Common myeloid progenitor, CD34-positive (primary cell): ENCODE measurements at regions not wholly inside any gene's neighbourhood (a gene's known extent, or its start where the extent isn't known, plus 50 kb on each side); places are given as distances from the start of the nearest gene placed in this dataset.
A peak's percentile ranks its signal among the peaks of the same experiment; 100 is the strongest.
"Not testable (repeated sequence)": the region's sequence is repeated elsewhere in the genome, so short reads cannot be mapped to it uniquely, and the experiment has no call there.

ENCODE experiments used
- CTCF ChIA-PET: fragments of 350-600 bp; sonication (Branson Sonifier 250); formaldehyde crosslinking; loops from one replicate; lab custom pipeline; 2021; ENCODE audit warnings: antibody characterized with exemption; lab: Charles Lee
- POLR2A ChIA-PET: fragments of 350-600 bp; sonication (Branson Sonifier 250); formaldehyde crosslinking; loops from one replicate; lab custom pipeline; 2021; ENCODE audit warnings: antibody characterized with exemption; lab: Charles Lee
- DNase-seq, 3 donors: peaks; one replicate each; pipeline versions ENCODE4 v3.0.0 to v3.0.0-alpha.2; 2013
- H3K27ac ChIP-seq, 2 experiments: 1 replicate in 1 of 2; 2 replicates in 1 of 2; pipeline ENCODE4 v1.7.0; 2013; ENCODE audit warnings: inconsistent platforms in 2 of 2, low read length in 2 of 2, mild to moderate bottlenecking in 2 of 2, low read depth in 1 of 2, moderate library complexity in 1 of 2; ENCODE audit not compliant: severe bottlenecking in 2 of 2, insufficient read depth in 1 of 2, poor library complexity in 1 of 2
- H3K27me3 ChIP-seq, 5 experiments: replicated peaks in 2 of 5; 1 replicate in 3 of 5; 2 replicates in 2 of 5; pipeline versions ENCODE4 v1.6.1 to v1.7.0; 2013; ENCODE audit warnings: low read length in 4 of 5, mild to moderate bottlenecking in 2 of 5, moderate library complexity in 2 of 5, inconsistent platforms in 1 of 5; ENCODE audit not compliant: insufficient read depth in 5 of 5, control insufficient read depth in 4 of 5
- H3K36me3 ChIP-seq, 4 experiments: 1 replicate in 2 of 4; 2 replicates in 2 of 4; pipeline versions ENCODE4 v1.6.1 to v1.7.0; 2013; ENCODE audit warnings: low read length in 3 of 4, control low read depth in 1 of 4, mild to moderate bottlenecking in 1 of 4; ENCODE audit not compliant: control insufficient read depth in 4 of 4, insufficient read depth in 4 of 4
- H3K4me1 ChIP-seq, 4 experiments: 1 replicate in 3 of 4; 2 replicates in 1 of 4; pipeline versions ENCODE4 v1.6.1 to v1.7.1; 2013; ENCODE audit warnings: low read length in 3 of 4, mild to moderate bottlenecking in 3 of 4, control low read depth in 1 of 4, inconsistent platforms in 1 of 4, moderate library complexity in 1 of 4; ENCODE audit not compliant: control insufficient read depth in 4 of 4, insufficient read depth in 4 of 4; ENCODE audit errors: control extremely low read depth in 1 of 4
- H3K4me3 ChIP-seq, 7 experiments: 1 replicate in 4 of 7; 2 replicates in 3 of 7; pipeline versions ENCODE4 v1.5.1 to v1.7.0; 2013; ENCODE audit warnings: mild to moderate bottlenecking in 7 of 7, low read length in 6 of 7, moderate library complexity in 6 of 7, inconsistent platforms in 2 of 7, low read depth in 2 of 7, control low read depth in 1 of 7; ENCODE audit not compliant: insufficient read depth in 4 of 7, control insufficient read depth in 1 of 7; ENCODE audit errors: extremely low read depth in 1 of 7
- H3K9me3 ChIP-seq, 5 experiments: 1 replicate in 4 of 5; 2 replicates in 1 of 5; pipeline versions ENCODE4 v1.6.1 to v1.7.1; 2013; ENCODE audit warnings: low read length in 4 of 5, mild to moderate bottlenecking in 2 of 5, inconsistent platforms in 1 of 5, low read depth in 1 of 5, moderate library complexity in 1 of 5; ENCODE audit not compliant: control insufficient read depth in 4 of 5, insufficient read depth in 2 of 5; ENCODE audit errors: control extremely low read depth in 1 of 5
- WGBS: methylation state at CpG from one replicate; pipeline ENCODE4 v1.1.5; 2013; ENCODE audit not compliant: insufficient coverage; 5-methylcytosine and 5-hydroxymethylcytosine counted together

- 100% methylated on average over 4 of the region's 5 CpGs for WGBS
- CTCF ChIA-PET: no interaction called here
- DNase-seq: no peak
- peaks cover 0 to 4% (median 0%) of the 10 kb centered on the region in 5 experiments for H3K27me3 ChIP-seq
- POLR2A ChIA-PET: no interaction called here
- no peak overlapping the region for H3K27ac ChIP-seq
- H3K4me1 ChIP-seq: no peaks in the 10 kb centered on the region
- H3K9me3 ChIP-seq: no peaks in the 10 kb centered on the region
- H3K4me3 ChIP-seq: no peak overlapping the region
- H3K36me3 ChIP-seq: no peaks in the 10 kb centered on the region
Observed at GRCh38 chr3:170808041-170808440, 62.0 kb downstream of the RPL22L1 start.

DNA sequence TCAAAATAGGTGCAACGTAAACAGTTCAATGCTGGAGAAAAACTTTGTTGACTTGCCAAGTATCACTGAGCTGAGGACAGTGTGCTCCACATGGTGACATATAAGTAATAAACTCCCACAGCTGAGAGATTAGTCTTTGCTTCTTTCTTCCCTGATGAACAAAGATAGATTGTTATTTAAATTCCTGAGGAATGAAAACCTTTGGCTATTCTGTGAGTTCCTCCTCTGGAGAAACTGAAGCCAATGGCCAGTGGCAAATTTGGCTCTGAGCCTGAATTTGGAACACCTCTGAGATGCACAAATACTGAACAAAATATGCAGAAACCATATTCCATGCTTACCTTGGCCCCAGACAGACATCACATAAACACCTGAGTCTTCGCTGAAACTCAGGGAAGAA is 63.3 kb downstream of the RPL22L1 start:
- Histone ChIP-seq H3K4me1 (no peaks in the 10 kb centered on the region), H3K9me3 (no peaks in the 10 kb centered on the region), H3K27ac (no peak overlapping the region), H3K27me3 (peaks cover 0 to 4% (median 0%) of the 10 kb centered on the region in 5 experiments), H3K36me3 (no peaks in the 10 kb centered on the region), H3K4me3 (no peak overlapping the region)
- ChIA-PET POLR2A (no interaction called here), CTCF (interaction anchor here (1.0 to 2.0 kb wide), 2 partner anchors 9 to 393 kb away, joined by 3 to 6 read pairs; no protein-coding TSS in a partner anchor)
- no peak for DNase-seq
- WGBS: 88% methylated on average over 1 of the region's 2 CpGs

- H3K9me3 ChIP-seq: no peaks in the 10 kb centered on the region
- ChIA-PET POLR2A (no interaction called here), CTCF (interaction anchor here (2.0 kb wide), 1 partner anchor 392 kb away, joined by 6 read pairs; no protein-coding TSS in a partner anchor)
- H3K27ac ChIP-seq: no peak overlapping the region
- DNase-seq: no peak
- H3K4me1 ChIP-seq: no peaks in the 10 kb centered on the region
- H3K27me3 ChIP-seq: peaks cover 0 to 4% (median 0%) of the 10 kb centered on the region in 5 experiments
- WGBS: no CpG with 5 or more reads among the region's 5 CpGs
- H3K36me3 ChIP-seq: no peaks in the 10 kb centered on the region
- no peak overlapping the region for H3K4me3 ChIP-seq
Observed at GRCh38 chr3:170806141-170806540, 63.9 kb downstream of the RPL22L1 start.

- DNase-seq, H3K27ac ChIP-seq, H3K27me3 ChIP-seq, H3K36me3 ChIP-seq, H3K9me3 ChIP-seq, H3K4me1 ChIP-seq, H3K4me3 ChIP-seq: not testable (repeated sequence)
- CTCF ChIA-PET: interaction anchor here (2.0 kb wide), 1 partner anchor 392 kb away, joined by 6 read pairs; no protein-coding TSS in a partner anchor
- POLR2A ChIA-PET: interaction anchor here (0.6 kb wide), 1 partner anchor 21 kb away, joined by 4 read pairs; no protein-coding TSS in a partner anchor
- 92% methylated on average over 1 of the region's 1 CpG for WGBS
Observed at GRCh38 chr3:170805296-170805695, 64.7 kb downstream of the RPL22L1 start.

DNA sequence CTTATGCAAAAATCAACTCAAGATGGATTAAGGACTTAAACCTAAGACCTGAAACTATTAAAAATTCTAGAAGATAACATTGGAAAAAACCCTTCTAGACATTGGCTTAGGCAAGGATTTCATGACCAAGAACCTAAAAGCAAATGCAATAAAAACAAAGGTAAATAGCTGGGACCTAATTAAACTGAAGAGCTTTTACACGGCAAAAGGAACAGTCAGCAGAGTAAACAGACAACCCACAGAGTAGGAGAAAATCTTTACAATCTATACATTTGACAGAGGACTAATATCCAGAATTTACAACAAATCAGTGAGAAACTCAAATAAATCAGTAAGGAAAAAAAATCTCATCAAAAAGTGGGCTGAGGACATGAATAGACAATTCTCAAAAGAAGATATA is 65.4 kb downstream of the RPL22L1 start:
- CTCF ChIA-PET, H3K9me3 ChIP-seq, H3K27ac ChIP-seq, H3K27me3 ChIP-seq, H3K4me3 ChIP-seq, H3K4me1 ChIP-seq, POLR2A ChIA-PET, DNase-seq, H3K36me3 ChIP-seq: not testable (repeated sequence)
- no CpG with 5 or more reads among the region's 1 CpG for WGBS

DNA sequence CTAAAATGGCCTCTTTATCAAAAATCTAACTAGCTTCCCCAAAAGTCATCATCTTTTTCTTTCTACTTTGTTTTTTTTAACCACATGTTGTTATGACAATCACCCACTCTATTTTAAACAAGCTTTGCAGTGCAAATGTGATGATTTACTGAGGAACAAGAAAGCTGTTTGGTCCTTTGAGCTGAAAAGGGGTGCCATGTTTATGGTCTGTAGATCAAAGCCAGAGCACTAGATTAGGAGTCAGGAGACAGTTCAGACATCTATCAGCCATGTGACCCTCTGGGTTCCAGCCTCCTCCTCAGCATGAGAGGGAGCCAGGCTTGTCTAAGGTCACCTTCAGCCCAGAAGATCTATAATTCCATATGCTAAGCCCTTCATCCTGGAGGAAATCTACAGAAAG is 65.9 kb downstream of the RPL22L1 start:
- POLR2A ChIA-PET: no interaction called here
- DNase-seq: peak in 2 of 3 donors; percentile 5 to 16
- Histone ChIP-seq H3K4me1 (no peaks in the 10 kb centered on the region), H3K27ac (no peak overlapping the region), H3K9me3 (no peaks in the 10 kb centered on the region), H3K4me3 (no peak overlapping the region), H3K36me3 (no peaks in the 10 kb centered on the region), H3K27me3 (peaks cover 0 to 4% (median 0%) of the 10 kb centered on the region in 5 experiments)
- CTCF ChIA-PET: interaction anchor here (0.9 kb wide), 1 partner anchor 392 kb away, joined by 3 read pairs; no protein-coding TSS in a partner anchor

- DNase-seq: no peak
- CTCF ChIA-PET: interaction anchor here (0.7 to 1.0 kb wide), 2 partner anchors 9 to 21 kb away, joined by 3 to 4 read pairs; no protein-coding TSS in a partner anchor
- WGBS: 93% methylated on average over 5 of the region's 7 CpGs
Observed at GRCh38 chr3:170802164-170803151, 67.5 kb downstream of the RPL22L1 start.

More at GRCh38 chr3:170802164-170803151, 67.5 kb downstream of the RPL22L1 start:
- no peaks in the 10 kb centered on the region for H3K36me3 ChIP-seq
- H3K4me1 ChIP-seq: no peaks in the 10 kb centered on the region
- H3K27me3 ChIP-seq: peaks cover 0 to 4% (median 0%) of the 10 kb centered on the region in 5 experiments
- H3K9me3 ChIP-seq: no peaks in the 10 kb centered on the region
- H3K4me3 ChIP-seq: no peak overlapping the region
- POLR2A ChIA-PET: no interaction called here
- no peak overlapping the region for H3K27ac ChIP-seq
